ENCODE measurements at regions not wholly inside any gene's neighbourhood (a gene's known extent, or its start where the extent isn't known, plus 50 kb on each side); places are given as distances from the start of the nearest gene placed in this dataset.

DNA sequence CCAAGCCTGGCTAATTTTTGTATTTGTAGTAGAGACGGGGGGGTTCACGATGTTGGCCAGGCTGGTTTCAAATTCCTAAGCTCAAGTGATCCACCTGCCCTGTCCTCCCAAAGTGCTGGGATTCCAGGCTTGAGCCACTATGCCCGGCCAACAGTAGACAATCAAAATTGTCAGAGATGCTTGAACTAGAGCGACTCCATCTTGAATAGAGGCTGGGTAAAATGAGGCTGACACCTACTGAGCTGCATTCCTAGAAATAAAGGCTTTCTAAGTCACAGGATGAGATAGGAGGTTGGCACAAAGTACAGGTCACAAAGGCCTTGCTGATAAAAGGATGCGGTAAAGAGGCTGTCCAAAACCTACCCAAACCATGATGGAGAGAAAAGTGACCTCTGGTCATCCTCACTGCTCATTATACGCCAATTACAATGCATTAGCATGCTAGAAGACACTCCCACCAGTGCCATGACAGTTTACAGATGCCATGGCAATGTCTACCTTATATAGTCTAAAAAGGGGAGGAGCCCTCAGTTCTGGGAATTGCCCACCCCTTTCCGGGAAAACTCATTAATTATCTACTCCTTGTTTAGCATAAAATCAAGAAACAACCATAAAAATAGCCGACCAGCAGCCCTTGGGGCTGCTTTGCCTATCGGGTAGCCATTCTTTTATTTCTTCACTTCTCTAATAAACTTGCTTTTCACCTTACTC is 134.5 kb downstream of the BAMBI start:
- TF ChIP-seq, protein P1, sequence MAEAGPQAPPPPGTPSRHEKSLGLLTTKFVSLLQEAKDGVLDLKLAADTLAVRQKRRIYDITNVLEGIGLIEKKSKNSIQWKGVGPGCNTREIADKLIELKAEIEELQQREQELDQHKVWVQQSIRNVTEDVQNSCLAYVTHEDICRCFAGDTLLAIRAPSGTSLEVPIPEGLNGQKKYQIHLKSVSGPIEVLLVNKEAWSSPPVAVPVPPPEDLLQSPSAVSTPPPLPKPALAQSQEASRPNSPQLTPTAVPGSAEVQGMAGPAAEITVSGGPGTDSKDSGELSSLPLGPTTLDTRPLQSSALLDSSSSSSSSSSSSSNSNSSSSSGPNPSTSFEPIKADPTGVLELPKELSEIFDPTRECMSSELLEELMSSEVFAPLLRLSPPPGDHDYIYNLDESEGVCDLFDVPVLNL (IDR thresholded peaks at IDR 0.05; ENCODE audit: low read depth, low read length) = no peak
- TF ChIP-seq TCF7 (IDR thresholded peaks at IDR 0.05; ENCODE audit: borderline replicate concordance) (no peak), ZSCAN29 (IDR thresholded peaks at IDR 0.05) (no peak), CBFB (IDR thresholded peaks at IDR 0.05; ENCODE audit: low read depth) (no peak), EP300 (IDR thresholded peaks at IDR 0.05; ENCODE audit: borderline replicate concordance in 1 of 2, control insufficient read depth in 1 of 2, low read depth in 2 of 2, low read length in 2 of 2) (no peak), NR2C1 (IDR thresholded peaks at IDR 0.05) (no peak), NBN (IDR thresholded peaks at IDR 0.05) (no peak), USF1 (IDR thresholded peaks at IDR 0.05; ENCODE audit: borderline replicate concordance, extremely low read length, insufficient read depth, low read depth, low read length) (no peak), IRF4 (IDR thresholded peaks at IDR 0.05; ENCODE audit: low read depth, low read length) (no peak), JUND (IDR thresholded peaks at IDR 0.05; ENCODE audit: low read depth, low read length) (no peak), GABPA (IDR thresholded peaks at IDR 0.05; ENCODE audit: low read depth) (no peak), FOXM1 (IDR thresholded peaks at IDR 0.05; ENCODE audit: low read depth, low read length) (no peak), ATF3 (IDR thresholded peaks at IDR 0.05; ENCODE audit: borderline replicate concordance, extremely low read depth, low read depth, low read length) (no peak), CEBPZ (IDR thresholded peaks at IDR 0.05; ENCODE audit: low read depth, low read length) (no peak), GATAD2B (conservative IDR thresholded peaks at IDR 0.05; ENCODE audit: low read depth) (no peak), ZNF274 (IDR thresholded peaks at IDR 0.05; ENCODE audit: insufficient read depth, insufficient read length) (no peak), ESRRA (IDR thresholded peaks at IDR 0.05; ENCODE audit: low read length) (no peak)
- TF ChIP-seq, protein P2, sequence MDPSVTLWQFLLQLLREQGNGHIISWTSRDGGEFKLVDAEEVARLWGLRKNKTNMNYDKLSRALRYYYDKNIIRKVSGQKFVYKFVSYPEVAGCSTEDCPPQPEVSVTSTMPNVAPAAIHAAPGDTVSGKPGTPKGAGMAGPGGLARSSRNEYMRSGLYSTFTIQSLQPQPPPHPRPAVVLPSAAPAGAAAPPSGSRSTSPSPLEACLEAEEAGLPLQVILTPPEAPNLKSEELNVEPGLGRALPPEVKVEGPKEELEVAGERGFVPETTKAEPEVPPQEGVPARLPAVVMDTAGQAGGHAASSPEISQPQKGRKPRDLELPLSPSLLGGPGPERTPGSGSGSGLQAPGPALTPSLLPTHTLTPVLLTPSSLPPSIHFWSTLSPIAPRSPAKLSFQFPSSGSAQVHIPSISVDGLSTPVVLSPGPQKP (IDR thresholded peaks at IDR 0.05; ENCODE audit: low read depth, low read length) = no peak

More for the DNA sequence above, 134.5 kb downstream of the BAMBI start:
- intact Hi-C loops (cut with micrococcal nuclease; ENCODE audit: unreplicated experiment) = no loop called here
- Histone ChIP-seq H3K9ac (ENCODE audit: control insufficient read depth, insufficient read depth, low read length) (no peak overlapping the region), H3K79me2 (ENCODE audit: control insufficient read depth, insufficient read depth, low read length) (no peaks in the 10 kb centered on the region), H3K9me3 (replicated peaks; ENCODE audit: control insufficient read depth, insufficient read depth, low read length) (no peaks in the 10 kb centered on the region), H3K27me3 (replicated peaks in 1 of 2; ENCODE audit: control insufficient read depth in 2 of 2, insufficient read depth in 2 of 2, low read length in 1 of 2) (no peaks in the 10 kb centered on the region; a peak in 2 of 4 replicates), H3K4me1 (ENCODE audit: control insufficient read depth, insufficient read depth, low read length) (no peaks in the 10 kb centered on the region), H3K4me3 (no peak overlapping the region), H4K20me1 (ENCODE audit: control insufficient read depth, insufficient read depth) (no peaks in the 10 kb centered on the region), H2AFZ (ENCODE audit: control insufficient read depth, low read depth, low read length) (no peak overlapping the region), H3K27ac (ENCODE audit: control insufficient read depth, insufficient read depth) (no peak overlapping the region), H3K4me2 (ENCODE audit: control insufficient read depth, insufficient read depth) (no peak overlapping the region), H3K36me3 (ENCODE audit: control insufficient read depth in 2 of 2, insufficient read depth in 2 of 2, low read length in 1 of 2) (no peaks in the 10 kb centered on the region)
- ChIA-PET CTCF (no interaction called here), POLR2A (no interaction called here), RAD21 (ENCODE audit: unreplicated experiment) (no interaction called here), SMC1A (ENCODE audit: uncharacterized antibody, unreplicated experiment) (no interaction called here)
- DNase-seq (ENCODE audit: low read depth, low spot score) (no peak), FAIRE-seq (no peak), ATAC-seq (no peak)
- in situ Hi-C loops (cut with MboI) = no loop called here
- no TSS peak for BruUV-seq (replicated peaks)
- WGBS (ENCODE audit: insufficient coverage, insufficient replicate concordance, low lambda C conversion rate, missing lambda C conversion rate) = 20% methylated on average over 9 of the region's 9 CpGs

Data from GM12878 (cell line).